ENCODE measurements at regions not wholly inside any gene's neighbourhood (a gene's known extent, or its start where the extent isn't known, plus 50 kb on each side); places are given as distances from the start of the nearest gene placed in this dataset.

DNA sequence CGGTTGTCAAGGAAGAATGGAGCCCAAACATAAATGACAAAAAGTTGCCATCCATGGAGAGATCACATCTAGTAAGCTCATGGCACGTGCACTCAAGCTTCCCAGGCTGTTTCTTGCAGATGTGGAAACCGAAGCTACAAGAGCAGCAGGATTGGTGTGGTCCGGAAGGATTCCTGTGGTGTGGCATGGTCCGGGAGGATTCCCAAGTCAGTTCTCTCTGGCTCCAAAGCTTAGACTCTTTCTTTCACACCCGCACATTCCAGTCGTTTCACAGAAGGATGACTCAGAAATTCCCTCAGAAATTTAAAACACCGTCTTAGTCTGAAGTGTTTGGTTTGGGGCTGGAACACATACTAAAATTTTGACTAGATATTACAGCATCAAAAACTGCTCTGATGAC lies 78.0 kb upstream of the DRD2 start:
- peak; percentile 99 for DNase-seq

DNA sequence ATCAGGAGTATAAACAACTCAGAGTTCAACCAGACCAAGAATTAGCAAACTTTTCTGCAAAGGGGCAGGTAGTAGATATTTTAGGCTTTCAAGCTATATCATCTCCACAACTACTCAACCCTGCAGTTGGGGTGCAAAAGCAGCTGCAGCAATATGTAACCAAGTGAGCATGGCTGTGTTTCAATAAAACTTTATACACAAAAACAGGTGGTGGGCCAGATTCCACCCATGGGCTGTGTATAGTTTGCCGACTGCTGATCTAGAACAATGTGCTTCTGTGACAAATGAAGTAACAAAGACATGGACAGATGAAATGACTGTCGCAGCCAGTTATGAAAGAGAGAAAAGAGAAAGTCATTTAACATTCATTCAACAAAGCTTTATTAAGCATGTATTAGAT lies 77.1 kb upstream of the DRD2 start:
- no peak for DNase-seq

GRCh38 chr11:113551645-113552044 lies 76.4 kb upstream of the DRD2 start:
- DNase-seq: no peak

DNA sequence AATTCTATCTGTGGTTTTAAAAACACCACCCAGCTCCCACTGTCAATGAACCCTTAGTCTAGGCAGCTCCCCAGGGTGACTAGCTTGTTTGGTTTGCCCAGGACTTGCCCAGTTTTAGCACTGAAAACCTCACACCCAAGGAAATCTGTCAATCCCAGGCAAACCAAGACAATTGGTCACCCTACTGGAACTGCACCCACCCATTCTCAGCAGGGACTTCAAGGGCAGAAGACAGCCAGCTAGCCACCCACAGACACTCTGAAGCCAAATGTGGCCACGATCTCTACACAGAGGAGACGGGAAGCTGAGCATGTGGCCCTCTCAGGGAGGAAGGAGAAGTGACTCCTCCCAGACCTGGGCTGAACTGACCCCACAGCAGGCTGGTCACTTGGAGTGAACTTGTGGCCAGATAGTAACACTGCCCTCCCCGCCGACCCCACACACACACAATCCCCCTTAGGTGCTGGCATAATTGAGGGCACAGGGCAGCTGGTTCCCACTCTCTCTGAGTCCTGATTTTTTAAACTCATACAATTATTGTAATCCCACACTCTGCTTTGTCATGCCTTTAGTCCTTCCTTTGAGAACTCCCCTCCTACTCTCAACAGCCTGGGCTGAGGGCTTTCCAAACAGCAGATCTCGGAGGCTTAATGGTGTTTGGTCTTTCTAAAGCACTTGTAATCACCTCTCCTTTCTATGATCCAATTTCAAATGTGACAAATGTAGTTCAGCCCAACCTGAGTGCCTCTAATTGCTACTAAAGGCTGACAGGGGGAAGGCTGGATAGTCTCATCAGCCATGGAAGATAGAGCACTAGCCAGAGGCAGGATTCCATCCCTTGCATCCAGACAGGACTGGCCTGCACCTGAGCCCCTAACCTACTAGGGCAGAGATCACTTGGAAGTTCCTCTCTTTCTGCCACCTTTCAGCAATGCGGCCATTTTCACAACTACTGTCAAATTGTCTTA lies 74.7 kb upstream of the DRD2 start:
- peak; percentile 17 for DNase-seq

DNA sequence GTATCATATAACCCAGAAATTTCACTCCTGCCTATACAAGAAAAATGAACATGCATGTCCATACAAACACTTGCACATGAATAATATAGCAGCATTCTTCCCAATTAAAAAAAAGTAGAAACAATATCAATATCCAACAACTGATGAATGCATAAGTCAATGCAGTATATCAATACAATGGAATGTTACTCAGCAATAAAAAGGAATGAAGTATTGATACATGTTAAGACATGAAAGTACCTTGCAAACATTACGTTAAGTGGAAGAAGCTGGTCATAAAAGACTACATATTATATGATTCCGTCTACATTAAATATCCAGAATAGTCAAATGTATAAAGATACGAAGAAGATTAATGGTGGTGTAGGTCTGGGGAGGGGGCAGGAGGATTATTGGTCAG lies 73.9 kb upstream of the DRD2 start:
- DNase-seq: no peak

GRCh38 chr11:113547739-113548138 lies 72.5 kb upstream of the DRD2 start:
- DNase-seq: no peak

GRCh38 chr11:113546757-113547507 lies 71.7 kb upstream of the DRD2 start:
- DNase-seq: peak; percentile 96

DNA sequence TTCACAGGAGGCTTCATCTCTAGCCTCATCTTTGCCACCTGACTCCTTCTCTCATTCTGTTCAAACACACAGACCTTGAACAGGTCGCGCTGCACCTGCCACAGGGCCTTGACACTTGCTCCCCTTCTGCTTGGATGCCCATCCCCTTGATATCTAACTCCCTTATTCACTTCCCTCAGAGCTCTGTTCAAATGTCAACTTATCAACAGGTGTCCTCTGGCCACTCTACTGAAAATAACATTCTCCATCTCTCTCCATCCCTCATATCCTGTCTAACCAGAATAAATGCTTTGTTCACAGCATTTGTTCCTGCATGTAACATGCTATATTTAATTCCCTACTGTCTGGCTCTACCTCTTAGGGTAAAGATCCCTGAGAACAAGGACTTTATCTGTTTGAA lies 67.2 kb upstream of the DRD2 start:
- no peak for DNase-seq

DNA sequence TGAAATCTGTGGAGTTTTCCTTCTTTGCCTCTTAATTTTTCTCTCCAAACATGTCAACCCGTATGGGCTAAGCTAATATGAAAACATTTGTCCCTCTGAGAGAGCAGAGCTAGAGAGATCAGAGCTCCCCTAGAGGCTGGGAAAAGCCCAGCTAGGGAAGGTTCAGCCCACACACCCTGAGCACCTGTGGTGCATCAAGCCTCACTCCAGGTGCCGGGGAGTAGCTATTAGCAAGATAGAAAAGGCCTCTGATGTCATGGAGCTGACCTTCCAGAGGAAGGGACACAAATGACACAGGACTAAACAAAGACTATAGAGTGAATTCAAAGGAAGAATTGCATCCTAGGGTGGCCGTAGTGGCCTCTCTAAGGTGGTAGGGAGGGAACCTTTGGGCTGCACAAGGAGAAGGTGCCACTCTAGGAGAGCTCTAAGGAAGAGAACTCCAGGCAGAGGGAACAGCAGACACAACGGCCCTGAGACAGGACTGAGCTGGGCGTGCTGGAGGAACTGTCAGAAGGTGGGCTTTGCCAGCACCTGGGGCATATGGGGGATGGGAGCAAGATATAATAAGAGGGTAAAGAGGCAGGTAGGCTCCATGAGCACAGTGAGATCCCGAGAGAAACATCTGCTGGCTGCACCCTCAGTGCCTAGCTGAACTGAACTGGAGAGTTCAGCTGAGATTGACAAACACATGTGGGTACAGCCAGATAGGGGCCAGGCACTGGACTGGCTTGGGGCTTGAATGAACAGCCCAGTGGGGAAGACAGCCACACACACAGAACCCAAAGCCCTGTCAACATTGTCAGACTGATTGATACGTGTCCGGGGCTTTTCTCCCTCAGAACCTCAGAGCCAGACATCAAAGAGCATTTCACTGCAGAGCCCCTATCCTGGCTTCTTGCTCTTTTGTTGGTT lies 65.5 kb upstream of the DRD2 start:
- no peak for DNase-seq

DNA sequence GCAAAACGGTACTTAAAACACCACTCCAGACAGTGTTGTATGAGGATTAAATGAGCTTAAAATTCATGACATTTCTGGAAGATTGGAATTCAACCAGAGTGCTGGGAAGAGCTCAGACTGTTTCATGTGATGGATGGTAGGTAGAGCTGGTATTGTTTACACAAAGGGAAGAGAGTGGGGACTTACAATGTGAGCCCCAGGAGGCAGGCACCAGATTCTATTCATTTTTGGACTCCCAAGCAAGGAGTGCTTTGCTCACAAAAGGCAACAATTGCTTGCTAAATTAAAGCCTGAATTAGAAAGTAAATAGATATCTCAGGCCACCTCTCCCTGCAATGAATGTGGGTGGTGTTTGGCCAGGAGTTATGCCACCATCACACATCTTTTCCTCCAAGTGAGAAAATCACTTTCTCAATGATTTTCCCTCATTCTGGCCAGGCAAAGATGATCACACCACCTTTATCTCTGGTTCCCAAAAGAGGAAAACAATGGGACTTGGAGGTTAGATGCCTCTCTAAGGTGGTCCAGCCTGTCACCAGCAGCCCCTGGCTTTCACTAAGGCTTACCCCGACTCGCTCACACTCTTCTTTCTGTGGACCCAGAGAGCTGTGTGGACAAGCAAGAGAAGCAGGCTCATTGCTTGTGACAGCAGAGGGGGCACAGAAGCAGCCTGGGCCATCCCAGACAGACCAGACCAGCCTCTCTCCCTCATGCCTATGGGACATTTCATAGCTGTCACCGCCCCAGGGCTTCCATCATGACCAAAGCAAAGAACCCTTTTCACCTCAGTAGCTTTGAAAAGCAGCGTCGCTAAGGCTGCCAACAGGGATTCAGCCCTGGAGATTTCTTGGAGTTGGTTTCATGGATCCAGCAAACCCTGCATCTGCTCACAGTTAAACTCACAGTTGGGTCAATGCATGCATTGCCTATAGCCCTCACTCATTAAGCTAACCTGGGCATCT lies 63.5 kb upstream of the DRD2 start:
- no peak for DNase-seq

DNA sequence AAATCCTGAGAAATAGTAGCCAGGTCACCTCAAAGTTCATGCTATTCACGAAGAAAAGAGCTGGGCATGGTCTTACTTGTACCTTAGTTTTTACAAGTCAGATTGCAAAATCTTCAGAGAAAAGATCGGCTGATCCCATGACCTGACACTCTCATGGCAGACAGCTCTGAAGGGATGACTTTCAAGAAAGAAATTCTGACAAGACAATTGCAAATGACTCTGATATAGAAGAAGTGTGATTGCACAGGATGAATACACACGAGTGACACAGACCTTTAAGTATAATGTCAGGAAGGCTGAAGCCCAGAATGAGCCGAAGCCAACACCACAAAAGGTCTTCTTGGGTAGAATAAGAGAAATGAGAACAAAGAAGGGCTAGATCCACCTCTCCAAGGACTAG lies 59.4 kb upstream of the DRD2 start:
- no peak for DNase-seq

DNA sequence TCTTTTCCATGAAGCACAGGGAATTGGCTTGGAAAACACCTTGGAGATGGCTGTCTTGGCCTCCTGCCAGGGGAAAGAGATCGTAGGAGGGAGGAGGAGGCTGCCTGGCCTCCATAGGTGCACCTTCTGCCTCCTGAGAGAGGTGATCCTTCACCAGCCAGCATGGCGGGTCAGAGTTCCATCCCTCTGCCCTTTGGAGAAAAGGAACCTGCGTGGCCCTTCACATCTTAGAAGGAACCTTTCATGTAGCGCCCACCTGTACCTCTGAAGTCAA lies 58.2 kb upstream of the DRD2 start:
- no peak for DNase-seq

DNA sequence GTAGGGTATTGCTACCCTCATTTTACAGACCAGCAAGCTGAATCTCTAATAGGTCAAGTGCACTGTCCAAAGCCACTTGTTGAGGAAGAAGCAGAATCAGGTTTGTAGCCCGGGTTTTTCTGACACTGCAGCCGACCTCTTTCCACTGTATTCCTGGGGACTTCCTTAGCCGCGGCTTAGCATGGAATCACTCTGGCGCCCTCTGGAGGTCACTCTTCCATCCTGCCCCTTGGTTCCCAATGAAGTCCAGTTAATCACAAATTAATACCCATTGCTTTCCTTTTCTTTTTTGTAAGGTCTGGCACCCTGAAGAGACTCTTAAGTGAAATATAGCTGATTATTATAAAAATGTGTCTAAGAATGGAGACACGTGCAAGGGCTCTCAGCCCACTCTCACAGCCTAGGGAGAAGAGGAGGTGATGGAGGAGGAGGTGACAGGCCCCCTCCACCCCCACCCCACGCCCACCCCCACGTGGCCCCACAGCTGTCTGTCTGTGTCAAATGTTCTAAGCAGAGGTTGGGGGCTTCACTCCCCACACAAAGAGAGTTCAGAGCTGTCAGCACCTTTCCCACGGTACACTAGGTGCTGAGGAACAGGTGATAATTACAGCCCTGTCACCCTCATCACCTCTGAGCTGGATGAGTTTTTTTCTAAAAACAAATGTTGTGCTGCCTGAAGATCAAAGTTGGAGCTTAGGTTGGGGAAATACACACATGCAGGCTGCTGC lies 57.7 kb upstream of the DRD2 start:
- peak; percentile 68 for DNase-seq

DNA sequence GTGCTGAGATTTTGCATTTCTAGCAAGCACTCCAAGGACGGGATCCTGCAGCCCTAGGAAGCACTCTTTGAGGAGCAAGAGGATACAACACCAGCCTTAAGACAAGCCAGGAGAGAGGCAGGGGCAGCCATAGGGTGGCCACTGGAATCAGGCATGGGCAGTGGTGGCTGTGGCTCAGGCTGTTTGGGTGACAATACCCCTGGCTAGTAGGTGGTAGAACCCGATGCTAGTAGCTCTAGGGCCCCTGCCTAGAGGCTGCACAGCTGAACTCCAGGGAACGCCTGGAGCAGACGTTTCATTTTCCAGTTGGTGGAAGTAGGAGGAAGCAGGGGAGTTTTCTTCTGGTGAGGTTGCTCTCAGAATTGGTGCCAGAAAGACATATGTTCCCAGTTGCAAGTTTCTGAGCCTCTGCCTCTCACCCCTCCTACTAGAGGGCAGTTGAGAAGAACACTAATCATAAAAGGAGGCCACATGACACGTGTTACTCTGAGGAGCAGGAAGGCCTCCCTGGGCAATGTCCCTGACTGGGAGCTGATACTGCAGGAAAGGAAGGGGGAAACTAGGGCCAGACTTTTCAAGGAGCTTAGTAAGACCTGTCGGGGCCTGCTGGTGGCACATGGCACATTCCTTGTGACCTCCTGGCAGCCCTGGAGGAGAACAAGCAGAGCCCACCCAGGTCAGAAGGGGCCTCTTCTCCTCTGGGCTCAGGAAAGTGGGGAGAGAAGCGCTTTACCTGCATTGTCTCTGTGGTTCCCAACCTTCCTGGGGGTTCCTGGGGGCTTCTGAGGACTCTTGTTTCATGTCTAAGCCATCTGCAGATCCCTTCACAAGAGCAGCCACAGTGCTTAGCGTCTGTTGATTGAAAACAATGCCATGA lies 56.6 kb upstream of the DRD2 start:
- no peak for DNase-seq

DNA sequence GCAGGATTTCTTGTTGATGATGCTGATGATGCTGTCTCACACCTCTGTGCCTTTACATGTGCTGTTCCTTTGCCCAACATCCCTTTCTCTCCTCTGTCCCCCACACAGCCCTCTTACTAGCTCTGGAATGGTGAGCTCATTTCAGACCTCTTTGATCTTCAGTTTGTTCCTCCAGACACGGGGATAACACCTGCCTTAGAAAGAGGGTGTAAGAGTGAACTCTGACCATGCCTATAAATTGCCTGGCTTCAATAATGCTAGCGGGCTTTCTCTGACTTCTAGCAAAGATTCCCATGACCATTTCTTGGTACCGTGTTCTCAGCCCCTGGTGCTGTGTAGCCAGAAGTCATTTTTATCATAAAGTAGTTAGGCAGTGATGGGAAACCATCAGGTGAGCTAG lies 55.9 kb upstream of the DRD2 start:
- DNase-seq: no peak

DNA sequence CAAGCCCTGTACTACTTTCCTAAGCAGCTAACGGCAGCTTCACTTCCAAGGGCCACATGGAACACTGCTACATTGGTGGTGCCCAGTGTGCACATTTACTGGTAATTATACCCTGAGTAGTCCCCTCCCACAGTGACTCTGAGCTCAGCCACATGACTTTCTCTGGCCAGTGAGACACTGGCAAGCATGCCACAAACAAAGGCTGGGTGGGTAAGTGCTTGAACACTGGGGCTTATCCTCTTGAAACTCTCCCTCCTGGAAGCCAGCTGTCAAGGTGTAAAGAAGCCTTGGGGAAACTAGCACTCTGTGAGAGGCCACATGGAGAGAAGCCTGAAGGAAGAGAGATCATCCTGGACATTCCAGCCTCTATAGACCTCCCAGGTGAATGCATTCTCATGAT lies 54.4 kb upstream of the DRD2 start:
- no peak for DNase-seq

- DNase-seq: peak; percentile 28
These were observed 53.8 kb upstream of the DRD2 start for GRCh38 chr11:113528982-113529381.

GRCh38 chr11:113526521-113526920 lies 51.3 kb upstream of the DRD2 start:
- no peak for DNase-seq

Measured in fibroblast of skin of right biceps (primary cell).